Ascending aorta (tissue), 2 donors: ENCODE measurements at regions not wholly inside any gene's neighbourhood (a gene's known extent, or its start where the extent isn't known, plus 50 kb on each side); places are given as distances from the start of the nearest gene placed in this dataset.

Source experiments
- DNase-seq, 2 donors: peaks; one replicate each; pipeline ENCODE4 v3.0.0-alpha.2; 2019; ENCODE audit warnings: low spot score in 2 of 2
- H3K27ac ChIP-seq, 2 donors: fragments of 200-600 bp; sonication (generic); one replicate each; pipeline ENCODE4 v1.5.1; 2016 to 2017; ENCODE audit warnings: mild to moderate bottlenecking in 1 of 2
- H3K27me3 ChIP-seq: fragments of 200-600 bp; sonication (generic); one replicate; pipeline ENCODE4 v1.5.1; 2017
- H3K36me3 ChIP-seq, 2 donors: fragments of 200-600 bp; sonication (generic); one replicate each; pipeline ENCODE4 v1.5.1; 2016
- H3K4me1 ChIP-seq, 2 donors: fragments of 200-600 bp; sonication (generic); one replicate each; pipeline ENCODE4 v1.5.1; 2016 to 2017; ENCODE audit warnings: mild to moderate bottlenecking in 1 of 2
- H3K4me3 ChIP-seq, 2 donors: fragments of 200-600 bp; sonication (generic); one replicate each; pipeline ENCODE4 v1.5.1; 2016 to 2017; ENCODE audit warnings: mild to moderate bottlenecking in 1 of 2
- H3K9me3 ChIP-seq, 2 donors: fragments of 200-600 bp; sonication (generic); one replicate each; pipeline ENCODE4 v1.5.1; 2016
- CTCF ChIP-seq, 3 experiments: fragments of 200-600 bp in 2 of 3; fragments of 450-650 bp in 1 of 3; sonication (generic) in 2 of 3; IDR thresholded peaks; one replicate each; pipeline ENCODE4 v1.5.1; 2016 to 2019; ENCODE audit warnings: antibody characterized with exemption in 3 of 3, mild to moderate bottlenecking in 1 of 3, moderate library complexity in 1 of 3
- intact Hi-C: fragments of 100-400 bp; cut with DNase I; formaldehyde crosslinking; loops from one replicate; pipeline ENCODE4 v1.15.1; 2023

- H3K9me3 ChIP-seq, result no peaks in the 10 kb centered on the region
- H3K27ac ChIP-seq, result no peak overlapping the region
- H3K36me3 ChIP-seq, result no peaks in the 10 kb centered on the region
- TF ChIP-seq CTCF (IDR thresholded peaks at IDR 0.05), result no peak
- no peak overlapping the region for H3K4me3 ChIP-seq
- no peaks in the 10 kb centered on the region for H3K27me3 ChIP-seq
- DNase-seq, result no peak
- intact Hi-C loops, result no loop called here
- no peaks in the 10 kb centered on the region for H3K4me1 ChIP-seq
Measured at GRCh38 chr4:136737066-136737465, 795.2 kb downstream of the PCDH18 start.

GRCh38 chr4:136731025-136731424, 801.3 kb downstream of the PCDH18 start:
- no peaks in the 10 kb centered on the region for H3K27me3 ChIP-seq
- no peaks in the 10 kb centered on the region for H3K4me1 ChIP-seq
- no peaks in the 10 kb centered on the region for H3K36me3 ChIP-seq
- DNase-seq, result no peak
- intact Hi-C loops, result no loop called here
- no peaks in the 10 kb centered on the region for H3K9me3 ChIP-seq
- H3K4me3 ChIP-seq, result no peak overlapping the region
- H3K27ac ChIP-seq, result no peak overlapping the region
- no peak for TF ChIP-seq CTCF (IDR thresholded peaks at IDR 0.05)

GRCh38 chr4:136725286-136726081, 806.8 kb downstream of the PCDH18 start:
- no peaks in the 10 kb centered on the region for H3K9me3 ChIP-seq
- no peaks in the 10 kb centered on the region for H3K36me3 ChIP-seq
- H3K27me3 ChIP-seq, result no peaks in the 10 kb centered on the region
- DNase-seq, result no peak
- no peak overlapping the region for H3K4me3 ChIP-seq
- no peak for TF ChIP-seq CTCF (IDR thresholded peaks at IDR 0.05)
- intact Hi-C loops, result no loop called here
- H3K27ac ChIP-seq, result no peak overlapping the region
- no peaks in the 10 kb centered on the region for H3K4me1 ChIP-seq

GRCh38 chr4:136713140-136713539, 819.2 kb downstream of the PCDH18 start:
- Histone ChIP-seq H3K4me1 (no peaks in the 10 kb centered on the region), H3K9me3 (no peaks in the 10 kb centered on the region), H3K27ac (no peak overlapping the region), H3K4me3 (no peak overlapping the region), H3K36me3 (no peaks in the 10 kb centered on the region), H3K27me3 (no peaks in the 10 kb centered on the region)
- intact Hi-C loops, result no loop called here
- DNase-seq, result no peak
- no peak for TF ChIP-seq CTCF (IDR thresholded peaks at IDR 0.05)

- intact Hi-C loops, result no loop called here
- H3K27me3 ChIP-seq, result no peaks in the 10 kb centered on the region
- DNase-seq, result no peak
- no peaks in the 10 kb centered on the region for H3K9me3 ChIP-seq
- no peaks in the 10 kb centered on the region for H3K4me1 ChIP-seq
- H3K4me3 ChIP-seq, result no peak overlapping the region
- no peak overlapping the region for H3K27ac ChIP-seq
- no peak for TF ChIP-seq CTCF (IDR thresholded peaks at IDR 0.05)
- no peaks in the 10 kb centered on the region for H3K36me3 ChIP-seq
Measured at GRCh38 chr4:136709897-136710296, 822.4 kb downstream of the PCDH18 start.
